M059J (cell line): ENCODE measurements at regions not wholly inside any gene's neighbourhood (a gene's known extent, or its start where the extent isn't known, plus 50 kb on each side); places are given as distances from the start of the nearest gene placed in this dataset.

Source experiments
- DNase-seq: peaks from one replicate; pipeline ENCODE4 v3.0.0-alpha.2; 2012; ENCODE audit warnings: low read depth

DNA sequence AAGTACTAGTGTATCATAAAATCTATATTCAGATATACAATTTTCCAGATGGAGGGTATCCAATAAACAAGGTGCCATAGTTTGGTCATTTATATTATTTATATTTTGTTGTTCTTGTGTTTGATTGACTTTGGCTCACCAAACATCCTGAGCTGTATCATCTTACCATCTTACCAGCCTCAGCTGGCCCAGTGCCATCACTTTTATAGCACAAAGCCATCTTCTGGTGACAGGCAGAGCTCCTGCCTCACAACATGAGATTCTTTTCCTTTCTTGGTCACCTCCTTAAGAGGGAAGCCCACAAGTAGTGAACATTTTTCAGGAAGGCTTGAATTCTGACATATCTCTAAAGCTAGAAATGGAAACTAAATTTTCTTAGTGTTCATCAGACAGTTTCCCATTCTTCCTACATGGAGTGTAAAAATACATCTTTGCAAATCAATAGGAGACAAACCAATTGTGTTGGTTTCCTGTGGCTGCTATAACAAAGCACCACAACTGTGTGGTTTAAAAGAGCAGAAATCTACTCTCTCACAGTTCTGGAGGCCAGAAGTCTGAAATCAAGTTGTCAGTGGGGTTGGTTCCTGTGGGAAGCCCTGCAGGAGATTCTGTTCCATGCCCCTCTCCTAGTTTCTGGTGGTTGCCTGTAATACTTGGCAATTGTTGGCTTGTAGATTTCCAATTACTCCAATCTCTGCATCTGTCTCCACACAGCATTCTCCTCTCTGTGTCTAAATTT is 341.8 kb downstream of the MAN2A1 start:
- DNase-seq = no peak

DNA sequence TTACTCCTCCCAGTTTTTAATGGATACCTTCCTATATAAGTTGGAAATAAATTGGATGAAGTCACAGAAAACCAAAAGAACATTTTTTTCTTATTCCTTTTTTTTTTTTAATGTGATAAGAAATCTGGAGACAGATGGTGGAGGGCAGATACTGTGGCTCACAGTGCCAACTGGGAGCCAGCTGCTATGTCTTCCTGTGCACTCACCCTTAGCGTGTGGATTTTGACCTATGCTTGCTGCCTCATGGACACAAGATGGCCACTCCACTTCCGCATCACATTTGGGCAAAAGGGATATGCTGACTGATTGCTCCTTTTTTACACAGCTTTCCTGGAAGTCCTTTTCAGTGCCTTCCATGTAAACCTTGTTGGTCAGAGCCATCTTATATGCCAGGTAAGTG is 342.6 kb downstream of the MAN2A1 start:
- no peak for DNase-seq

DNA sequence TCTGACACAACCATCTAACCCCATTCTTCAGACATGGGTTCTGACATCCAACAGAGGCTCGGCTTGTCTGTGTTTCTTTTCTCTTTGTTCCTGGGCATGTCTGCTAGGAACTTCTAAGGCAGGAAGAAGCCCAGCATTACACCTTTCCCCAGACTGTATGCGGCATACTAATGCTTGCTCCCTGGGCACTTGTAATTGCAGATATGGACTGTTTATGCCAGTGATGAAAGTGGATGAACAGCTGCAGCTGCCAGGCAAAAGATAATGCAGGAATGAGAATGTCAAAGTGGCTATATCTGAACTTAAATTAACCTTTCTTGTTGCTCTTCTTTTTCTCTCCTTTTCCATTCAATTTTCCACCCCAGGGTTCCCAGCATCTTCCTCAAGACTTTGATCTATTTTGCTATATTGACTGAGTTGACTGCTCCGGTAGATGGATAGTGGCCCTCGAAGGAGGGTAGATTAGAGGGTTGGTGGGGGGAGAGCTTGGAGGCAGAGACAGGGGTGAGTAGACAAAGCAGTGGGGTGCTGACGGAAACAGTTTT is 344.4 kb downstream of the MAN2A1 start:
- no peak for DNase-seq

DNA sequence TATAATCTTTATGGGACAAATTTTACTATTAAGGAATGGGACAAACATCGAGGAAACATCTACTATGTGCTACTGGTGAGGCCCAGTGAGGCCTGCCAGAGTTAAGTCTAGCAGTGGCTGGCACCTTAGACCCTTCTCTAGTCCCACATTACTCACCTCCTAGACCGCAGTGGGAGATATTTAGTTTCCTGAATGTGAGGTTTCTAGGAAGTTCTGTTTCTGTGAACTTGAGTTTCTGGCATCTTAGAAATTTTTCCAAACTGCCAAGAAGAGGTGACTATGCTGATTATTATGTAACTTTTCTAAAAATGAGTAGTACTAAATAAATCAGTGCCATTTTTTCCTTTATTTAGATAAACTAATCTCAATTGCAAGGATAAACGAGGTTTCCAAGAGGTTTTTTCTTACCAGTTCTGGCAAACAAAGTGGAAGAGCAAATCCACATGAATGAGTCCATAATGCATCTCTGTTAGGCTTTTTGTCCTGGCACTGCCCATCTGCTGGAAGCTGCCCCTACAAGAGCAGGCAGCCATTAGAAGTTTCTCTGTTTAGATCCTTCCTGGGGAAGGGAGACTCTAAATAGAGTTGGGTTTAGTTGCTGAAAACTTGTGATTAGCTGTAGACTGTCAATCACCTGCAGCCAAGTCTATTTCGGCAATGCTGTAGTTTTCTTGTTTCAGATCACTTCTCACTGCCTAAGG is 348.7 kb downstream of the MAN2A1 start:
- DNase-seq = peak; percentile 20

DNA sequence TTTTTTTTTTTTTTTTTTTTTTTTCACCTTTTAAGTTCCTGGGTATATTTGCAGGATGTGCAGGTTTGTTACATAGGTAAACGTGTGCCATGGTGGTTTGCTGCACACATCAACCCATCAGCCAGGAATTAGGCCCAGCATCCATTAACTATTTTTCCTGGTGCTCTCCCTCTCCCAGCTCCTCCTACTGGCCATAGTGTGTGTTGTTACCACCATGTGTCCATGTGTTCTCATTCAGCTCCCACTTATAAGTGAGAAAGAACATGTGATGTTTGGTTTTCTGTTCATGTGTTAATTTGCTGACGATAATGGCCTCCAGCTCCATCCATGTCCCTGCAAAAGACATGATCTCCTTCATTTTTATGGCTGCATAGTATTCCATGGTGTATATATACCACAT is 350.5 kb downstream of the MAN2A1 start:
- no peak for DNase-seq

DNA sequence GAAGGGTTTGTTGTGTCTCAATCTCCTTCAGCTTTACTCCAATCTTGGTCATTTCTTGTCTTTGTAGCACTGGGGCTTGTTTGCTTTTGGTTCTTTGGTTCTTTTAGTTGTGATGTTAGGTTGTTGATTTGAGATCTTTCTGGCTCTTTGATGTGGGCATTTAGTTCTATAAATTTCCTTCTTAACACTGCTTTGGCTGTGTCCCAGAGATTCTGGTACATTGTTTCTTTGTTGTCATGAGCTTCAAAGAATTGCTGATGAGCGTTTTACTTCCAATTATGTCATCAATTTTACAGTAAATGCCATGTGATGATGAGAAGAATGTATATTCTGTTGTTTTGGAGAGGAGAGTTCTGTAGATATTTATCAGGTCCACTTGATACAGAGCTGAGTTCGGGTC is 353.3 kb downstream of the MAN2A1 start:
- no peak for DNase-seq

DNA sequence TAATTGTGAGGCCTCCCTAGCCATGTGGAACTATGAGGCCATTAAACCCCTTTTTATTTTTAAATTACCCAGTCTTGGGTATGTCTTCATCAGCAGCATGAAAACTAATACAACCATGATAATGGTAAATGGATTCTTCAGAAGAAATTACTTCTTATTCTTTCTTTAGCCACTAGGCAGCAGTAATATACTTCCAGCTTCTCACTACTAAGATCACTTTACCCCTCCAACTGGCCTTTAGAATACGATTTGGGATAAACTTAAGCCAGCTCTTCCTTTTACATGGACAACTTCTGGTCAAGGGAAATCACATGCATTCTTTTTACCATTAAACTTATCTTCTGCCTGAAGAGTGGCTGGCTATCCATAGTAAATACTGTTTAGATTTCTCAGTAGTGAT is 355.4 kb downstream of the MAN2A1 start:
- no peak for DNase-seq

DNA sequence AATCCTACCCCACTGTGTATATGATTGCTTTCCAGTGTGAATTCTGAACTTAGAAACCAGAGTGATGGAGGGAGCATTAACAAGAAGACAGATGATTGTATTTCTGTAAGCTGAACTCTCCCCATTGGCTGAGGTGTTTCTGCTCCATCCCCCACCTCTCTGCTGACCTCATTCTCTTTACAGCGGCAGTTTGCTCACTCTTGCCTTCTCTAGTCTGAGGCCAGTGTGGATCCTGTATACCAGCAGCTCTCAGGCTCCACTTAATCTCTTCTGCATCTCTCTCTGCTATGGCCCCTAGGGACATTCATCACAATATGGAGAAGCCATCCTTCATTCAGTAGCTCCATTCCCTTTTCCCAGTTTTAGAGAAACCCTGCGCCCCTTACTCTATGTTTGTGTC is 358.8 kb downstream of the MAN2A1 start:
- no peak for DNase-seq

DNA sequence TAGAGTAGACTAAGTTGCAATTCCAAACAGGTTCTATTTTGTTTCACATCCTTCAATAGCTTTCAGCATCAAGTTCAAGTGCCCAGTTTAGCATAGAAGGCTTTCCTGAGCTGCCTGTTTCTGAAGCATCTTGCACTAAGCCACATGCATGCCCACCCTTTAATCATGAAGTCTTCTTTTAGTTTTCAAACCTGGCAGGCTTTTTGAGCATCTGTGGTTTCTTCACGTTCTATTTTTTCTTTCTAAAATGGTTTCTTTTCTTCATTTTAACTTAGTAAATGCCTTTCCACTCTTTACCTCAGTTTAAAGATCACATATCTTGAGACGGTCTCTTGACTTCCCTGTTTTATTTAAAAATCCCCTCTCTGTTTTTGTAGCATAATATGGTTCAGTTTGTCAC is 360.1 kb downstream of the MAN2A1 start:
- DNase-seq = no peak

DNA sequence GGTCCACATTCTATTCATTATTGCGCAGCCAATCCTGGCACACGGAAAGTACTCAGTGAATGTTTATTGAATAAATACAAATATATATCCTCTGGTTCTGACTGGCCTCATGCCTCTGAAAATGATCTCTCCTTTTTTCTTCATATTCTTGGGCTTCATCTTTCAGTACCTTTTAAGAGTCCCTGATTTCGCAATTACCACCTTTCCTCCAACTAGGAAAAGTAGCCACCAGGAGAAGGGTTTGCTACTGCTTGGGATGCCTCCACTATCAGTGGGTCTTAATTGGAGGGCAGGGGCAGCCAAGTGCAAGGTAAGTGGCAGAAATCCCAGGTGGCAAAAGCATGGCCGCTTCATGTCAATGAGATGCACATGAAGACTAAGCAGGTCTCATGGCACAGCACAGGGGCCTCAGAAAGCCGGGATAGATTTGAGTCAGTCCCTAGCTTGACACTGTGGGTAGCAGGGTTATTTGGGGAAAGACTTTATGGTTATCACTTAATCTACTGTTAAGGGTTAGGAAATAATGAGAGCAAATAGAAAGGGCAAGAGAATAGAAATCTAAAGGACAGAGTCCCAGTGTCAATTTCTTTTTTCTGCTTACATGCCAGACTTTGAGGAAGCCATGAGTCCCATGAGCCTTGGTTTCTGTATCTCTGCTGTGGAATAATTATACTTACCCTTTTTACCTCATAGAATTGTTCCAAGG is 361.1 kb downstream of the MAN2A1 start:
- no peak for DNase-seq

DNA sequence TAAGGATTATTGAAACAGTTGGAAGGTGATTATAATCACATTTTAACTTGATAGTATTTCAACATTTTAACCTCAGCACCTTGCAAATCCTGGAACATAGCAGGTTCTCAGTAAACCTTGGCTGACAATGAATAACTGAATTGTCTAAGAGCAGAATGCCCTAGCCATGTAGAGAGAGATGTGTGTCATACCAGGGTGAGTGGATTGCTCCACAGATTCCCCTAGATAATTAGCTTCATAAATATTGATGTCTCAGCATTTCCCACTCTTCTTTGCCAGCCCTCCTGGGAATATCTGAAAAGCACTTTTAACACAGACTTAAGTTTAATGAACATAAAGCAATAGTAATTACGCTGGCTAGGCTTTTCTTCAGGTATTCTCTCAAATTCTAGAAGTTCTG is 363.5 kb downstream of the MAN2A1 start:
- no peak for DNase-seq

DNA sequence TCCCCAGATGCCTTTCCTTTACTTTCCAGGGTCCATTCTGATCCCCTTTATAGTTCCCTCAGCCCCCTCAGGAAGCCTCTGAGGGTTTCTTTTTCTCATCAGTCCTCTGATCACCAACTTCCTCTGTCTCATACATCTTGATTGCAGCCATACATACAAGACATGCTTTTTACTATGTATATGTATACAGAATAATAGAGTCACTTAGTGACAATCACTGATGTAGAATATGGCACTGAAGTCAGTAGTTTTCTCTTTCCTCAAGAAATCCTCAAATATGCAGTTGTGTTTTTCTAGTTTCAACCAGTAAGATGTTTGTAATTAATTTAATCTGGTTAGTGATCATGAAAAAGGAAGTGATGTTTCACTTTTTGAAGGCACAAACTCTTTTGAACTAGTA is 364.1 kb downstream of the MAN2A1 start:
- no peak for DNase-seq

DNA sequence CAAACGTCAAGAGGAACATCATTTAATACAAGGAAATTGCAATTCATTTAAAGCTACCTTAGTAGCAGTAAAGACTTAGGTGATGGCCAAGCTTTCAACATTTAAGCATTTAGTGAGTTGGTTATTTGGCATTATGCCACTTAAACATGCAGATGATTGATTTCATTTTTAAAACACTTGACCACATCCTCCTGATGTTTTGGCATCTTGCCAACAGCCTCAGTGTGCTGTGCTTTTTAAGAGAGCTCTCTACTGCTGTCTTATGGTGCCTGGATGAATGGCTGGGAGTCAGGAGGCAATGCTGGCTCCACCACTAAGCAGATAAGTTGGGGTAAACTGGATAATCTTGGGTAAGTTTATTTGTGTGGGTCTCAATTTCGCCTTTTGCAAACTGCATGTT is 364.5 kb downstream of the MAN2A1 start:
- DNase-seq = peak; percentile 51

DNA sequence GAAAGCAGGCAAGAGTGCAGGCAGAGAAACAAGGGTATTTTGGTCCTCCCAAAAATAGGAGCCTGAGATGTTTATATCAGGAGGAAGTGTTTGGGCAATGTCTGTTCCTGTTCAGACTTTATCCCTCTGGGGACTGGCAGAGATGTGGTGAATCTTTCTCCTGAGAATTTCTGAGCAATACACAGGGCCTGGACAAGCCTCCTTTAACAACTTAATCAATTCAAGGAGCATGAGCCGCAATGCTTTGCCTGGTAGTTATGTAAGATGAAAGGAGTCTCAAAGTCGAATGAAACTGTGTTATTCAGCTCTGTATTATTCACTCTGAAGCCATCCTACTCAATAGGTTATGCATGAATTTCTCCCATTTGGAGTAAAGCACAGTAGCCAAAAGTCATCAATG is 365.6 kb downstream of the MAN2A1 start:
- no peak for DNase-seq

DNA sequence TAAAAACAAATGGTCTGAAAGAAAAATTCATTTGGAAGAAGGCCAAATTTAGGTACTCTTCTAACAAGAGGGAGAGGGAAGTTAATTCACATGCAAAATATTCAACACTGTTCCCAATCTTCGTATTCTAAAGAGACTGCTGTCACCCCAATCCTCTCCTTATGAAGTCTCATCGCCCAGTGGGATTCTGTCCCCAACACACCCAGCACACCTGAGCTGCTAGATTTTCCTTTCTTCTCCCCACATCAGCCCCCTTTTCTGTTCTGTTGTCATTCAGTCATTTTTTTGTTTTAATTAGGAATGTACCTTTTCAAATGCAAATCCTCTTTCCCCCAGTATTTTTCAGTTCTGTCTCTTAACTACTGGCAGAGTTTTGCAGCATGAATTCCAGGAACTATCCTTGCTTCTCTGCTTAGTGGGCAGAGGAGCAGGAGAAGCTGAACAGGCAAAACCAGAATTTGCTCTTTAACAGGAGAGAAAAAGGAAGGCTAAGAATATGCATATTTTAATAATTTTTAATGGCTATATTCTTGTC is 366.9 kb downstream of the MAN2A1 start:
- DNase-seq = no peak

DNA sequence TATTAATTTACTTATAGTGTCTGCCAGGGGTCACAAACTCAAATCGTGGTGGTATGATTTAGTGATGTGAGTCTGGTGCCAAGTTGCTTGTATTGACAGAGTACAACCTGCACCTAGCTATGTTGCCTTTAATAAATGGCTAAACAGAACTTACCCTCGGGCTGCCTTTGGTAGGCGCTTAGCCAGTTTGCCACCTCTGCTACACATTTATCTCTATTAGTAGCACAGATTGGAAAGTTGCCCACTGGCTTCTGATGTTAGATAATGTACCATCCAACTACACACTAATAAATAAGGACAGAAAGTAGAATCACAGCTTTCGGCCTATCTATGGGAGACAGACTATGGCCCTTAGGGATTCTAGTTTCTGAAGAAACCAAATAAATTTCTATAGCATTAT is 368.4 kb downstream of the MAN2A1 start:
- DNase-seq = peak; percentile 1

DNA sequence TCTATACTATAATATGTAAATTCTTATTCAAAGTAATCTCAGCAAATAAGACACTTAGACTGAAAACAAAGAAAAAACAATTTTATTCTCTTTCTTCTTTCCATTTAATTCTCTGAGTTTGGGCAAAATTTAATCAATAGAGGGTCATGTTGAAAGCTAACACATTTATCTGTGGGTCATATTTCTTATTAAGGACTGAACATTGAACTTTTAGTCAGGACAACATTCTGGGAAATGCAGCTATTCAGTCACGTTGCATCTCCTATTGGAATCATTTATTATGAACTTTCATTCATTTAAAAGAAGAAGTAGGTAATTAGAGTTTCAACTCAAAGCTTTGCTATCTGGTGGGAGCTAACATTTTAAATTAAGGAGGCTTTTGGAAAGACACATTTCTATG is 372.5 kb downstream of the MAN2A1 start:
- no peak for DNase-seq

DNA sequence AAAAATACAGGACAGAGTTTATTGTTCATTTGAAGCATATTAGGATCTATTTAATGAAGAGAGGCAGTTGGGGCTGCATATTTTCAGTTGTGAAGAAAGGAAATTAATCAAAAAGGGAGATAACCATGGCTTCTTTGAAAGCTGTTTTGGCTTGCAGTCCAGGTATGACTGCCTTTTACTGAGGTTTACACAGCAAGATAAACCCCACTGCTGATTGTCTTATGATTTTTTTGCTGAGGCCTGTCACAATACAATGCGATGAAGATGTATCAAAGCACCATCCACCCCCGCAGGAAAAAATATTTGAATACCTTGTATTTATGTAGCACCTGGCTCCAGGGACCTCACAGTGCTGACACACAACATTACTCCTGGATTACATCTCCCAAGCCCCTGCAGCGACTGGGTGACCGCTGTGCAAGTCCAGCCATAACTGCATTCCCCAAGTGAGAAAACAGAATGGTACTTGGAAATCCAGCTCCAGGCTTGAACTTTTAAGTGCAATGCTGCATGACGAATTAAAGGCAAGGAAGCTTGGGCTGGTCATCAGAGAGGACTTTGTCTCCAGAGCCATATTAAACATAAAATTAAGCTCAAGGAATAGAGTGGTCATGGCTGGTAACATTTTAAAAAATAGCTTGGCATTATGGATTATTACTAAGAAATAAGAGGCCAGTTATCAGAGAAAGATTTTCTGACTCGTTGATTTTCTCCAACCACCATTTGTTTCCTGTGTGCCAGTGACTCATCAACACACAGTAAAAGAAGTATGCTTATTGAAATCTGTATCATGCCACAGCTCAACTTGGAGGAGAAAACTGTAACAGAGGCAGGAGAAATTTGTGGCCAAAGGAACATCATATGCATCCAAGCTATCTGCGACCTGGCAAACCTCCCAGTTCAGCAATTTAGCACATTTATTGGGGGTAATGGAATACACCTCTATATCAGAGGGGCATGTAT is 374.2 kb downstream of the MAN2A1 start:
- DNase-seq = no peak

DNA sequence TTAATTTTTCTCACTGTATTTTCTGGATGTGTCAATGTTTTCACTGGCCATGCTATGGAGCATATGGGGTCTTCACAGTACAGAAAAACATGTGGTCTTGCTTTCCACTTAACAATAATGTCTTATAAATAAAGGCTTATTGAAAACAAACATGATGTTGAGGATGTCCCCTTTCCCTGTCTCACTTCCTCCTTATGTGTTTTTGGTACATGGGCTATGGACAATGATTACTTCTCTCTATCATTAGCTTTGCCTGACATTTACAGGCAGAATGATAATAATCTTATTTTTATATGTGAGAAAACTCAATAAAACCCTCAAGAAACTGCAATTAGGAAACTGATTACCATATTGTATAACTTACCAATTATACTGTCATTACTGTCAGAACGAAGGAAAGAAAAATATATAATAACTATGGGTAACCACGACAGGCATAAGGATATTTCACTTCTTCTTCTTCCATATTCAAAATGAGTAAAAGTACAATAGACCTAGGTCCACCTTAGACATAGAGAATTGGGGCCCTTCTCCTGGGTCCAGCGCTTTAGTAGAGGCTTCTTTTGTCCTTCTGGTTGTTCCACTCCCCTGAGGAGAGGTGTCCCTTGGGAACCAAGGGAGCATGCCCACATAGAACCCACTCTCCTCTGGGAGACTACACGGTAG is 375.0 kb downstream of the MAN2A1 start:
- DNase-seq = no peak

DNA sequence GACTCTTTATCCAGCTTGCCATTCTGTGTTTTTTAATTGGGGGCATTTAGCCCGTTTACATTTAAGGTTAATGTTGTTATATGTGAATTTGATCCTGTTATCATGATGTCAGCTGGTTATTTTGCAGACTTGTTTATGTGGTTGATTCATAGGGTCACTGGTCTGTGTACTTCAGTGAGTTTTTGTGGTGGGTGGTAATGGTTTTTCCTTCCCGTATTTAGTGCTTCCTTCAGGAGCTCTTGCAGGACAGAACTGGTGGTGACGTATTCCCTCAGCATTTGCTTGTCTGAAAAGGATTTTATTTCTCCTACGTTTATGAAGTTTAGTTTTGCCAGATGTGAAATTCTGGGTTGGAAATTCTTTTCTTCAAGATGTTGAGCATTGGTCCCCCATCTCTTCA is 381.1 kb downstream of the MAN2A1 start:
- DNase-seq = no peak

DNA sequence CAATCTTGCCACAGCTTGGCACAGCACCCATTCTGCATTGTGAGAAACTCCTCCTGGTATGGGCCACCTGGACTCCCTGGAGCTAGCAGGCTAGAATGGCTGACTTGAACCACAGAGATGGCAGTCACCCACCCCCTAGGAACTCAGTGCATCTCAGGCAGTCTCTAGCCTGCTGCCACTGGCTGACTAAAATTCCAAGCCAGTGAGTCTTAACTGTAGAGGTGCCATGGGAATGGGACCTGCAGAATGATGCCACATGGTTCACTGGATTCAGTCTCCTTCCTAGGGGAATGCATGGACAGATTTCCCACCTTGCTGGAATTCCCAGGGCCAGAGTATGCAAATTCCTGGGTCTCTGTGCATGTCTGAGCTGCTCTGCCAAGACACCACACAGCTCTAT is 382.9 kb downstream of the MAN2A1 start:
- peak; percentile 6 for DNase-seq
